HFF-Myc (cell line): ENCODE measurements at regions not wholly inside any gene's neighbourhood (a gene's known extent, or its start where the extent isn't known, plus 50 kb on each side); places are given as distances from the start of the nearest gene placed in this dataset.

Experiments used
- DNase-seq: peaks from one replicate; pipeline ENCODE4 v3.0.0-alpha.2; 2011; ENCODE audit warnings: low read depth; ENCODE audit errors: extremely low read depth
- H3K4me3 ChIP-seq: replicated peaks from 2 replicates; pipeline ENCODE4 v1.5.1; 2011; ENCODE audit warnings: low read depth, mild to moderate bottlenecking, control low read depth, low read length
- TF ChIP-seq, protein P1 (sequence below): IDR thresholded peaks from 2 replicates; pipeline ENCODE4 v1.5.1; 2012; ENCODE audit warnings: mild to moderate bottlenecking, low read depth, low read length, control low read depth; ENCODE audit errors: missing control alignments

DNA sequence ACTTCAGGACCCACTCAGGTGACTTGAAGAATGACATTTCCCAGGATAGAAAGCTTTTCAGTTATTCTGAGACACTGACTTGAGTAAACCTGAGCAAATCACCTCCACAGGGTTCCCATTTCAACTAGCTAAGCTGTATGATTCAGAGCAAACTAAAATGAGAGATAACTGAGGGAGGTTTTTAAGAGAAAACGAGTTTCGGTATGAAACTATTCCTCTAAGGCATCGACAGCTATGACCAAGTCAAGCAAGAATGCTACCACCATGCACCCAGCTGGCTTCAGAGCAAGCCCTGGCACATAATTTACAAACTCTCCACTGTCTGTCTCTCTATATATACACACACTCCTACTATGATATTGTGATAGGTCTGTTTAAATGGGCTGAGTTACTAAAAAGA lies 75.4 kb downstream of the PERP start:
- H3K4me3 ChIP-seq = no peak overlapping the region
- TF ChIP-seq, protein P1, sequence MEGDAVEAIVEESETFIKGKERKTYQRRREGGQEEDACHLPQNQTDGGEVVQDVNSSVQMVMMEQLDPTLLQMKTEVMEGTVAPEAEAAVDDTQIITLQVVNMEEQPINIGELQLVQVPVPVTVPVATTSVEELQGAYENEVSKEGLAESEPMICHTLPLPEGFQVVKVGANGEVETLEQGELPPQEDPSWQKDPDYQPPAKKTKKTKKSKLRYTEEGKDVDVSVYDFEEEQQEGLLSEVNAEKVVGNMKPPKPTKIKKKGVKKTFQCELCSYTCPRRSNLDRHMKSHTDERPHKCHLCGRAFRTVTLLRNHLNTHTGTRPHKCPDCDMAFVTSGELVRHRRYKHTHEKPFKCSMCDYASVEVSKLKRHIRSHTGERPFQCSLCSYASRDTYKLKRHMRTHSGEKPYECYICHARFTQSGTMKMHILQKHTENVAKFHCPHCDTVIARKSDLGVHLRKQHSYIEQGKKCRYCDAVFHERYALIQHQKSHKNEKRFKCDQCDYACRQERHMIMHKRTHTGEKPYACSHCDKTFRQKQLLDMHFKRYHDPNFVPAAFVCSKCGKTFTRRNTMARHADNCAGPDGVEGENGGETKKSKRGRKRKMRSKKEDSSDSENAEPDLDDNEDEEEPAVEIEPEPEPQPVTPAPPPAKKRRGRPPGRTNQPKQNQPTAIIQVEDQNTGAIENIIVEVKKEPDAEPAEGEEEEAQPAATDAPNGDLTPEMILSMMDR = no peak
- DNase-seq = no peak

DNA sequence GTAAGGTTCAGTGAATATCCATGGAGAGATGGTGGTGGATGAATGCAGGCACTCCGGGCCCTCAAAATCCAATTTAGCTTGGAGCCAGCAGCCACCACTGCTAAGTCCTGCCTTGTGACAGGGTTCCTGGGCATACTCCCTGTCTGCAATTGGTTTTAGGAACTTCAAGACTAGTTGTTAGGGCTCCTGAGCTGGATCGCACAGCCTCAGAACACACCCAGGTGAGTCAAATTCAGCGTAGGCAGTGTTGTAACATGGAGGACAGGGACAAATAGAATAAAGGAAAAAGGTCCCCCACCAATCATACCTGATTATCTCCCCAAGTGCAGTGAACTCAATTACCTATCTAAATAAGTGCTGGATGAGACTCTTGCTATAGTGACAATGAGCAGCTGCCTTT lies 74.6 kb downstream of the PERP start:
- no peak for DNase-seq

DNA sequence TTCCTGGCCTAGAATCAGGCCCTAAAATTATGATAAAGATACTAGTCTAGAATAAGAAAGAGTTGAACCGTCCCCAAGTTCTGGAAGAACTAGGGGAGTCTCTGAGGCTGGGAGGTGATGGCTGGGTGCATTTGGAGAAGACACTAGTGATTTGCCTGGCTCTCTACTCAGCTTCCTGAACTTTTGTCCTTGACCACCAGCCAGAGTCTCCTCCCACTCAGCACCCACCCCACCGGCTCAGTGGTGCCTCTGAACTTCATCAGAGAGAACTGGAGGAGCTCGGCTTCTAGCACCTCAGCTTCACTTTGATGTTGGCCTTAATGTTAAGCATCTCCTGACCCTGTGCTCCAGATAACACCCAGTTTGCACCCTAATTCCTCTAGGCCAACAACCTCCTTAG lies 73.0 kb downstream of the PERP start:
- H3K4me3 ChIP-seq = no peak overlapping the region
- TF ChIP-seq, protein P1 = no peak
- DNase-seq = no peak

More for the DNA sequence above, 74.6 kb downstream of the PERP start:
- TF ChIP-seq, protein P1 = no peak
- no peak overlapping the region for H3K4me3 ChIP-seq

- DNase-seq = no peak
- no peak overlapping the region for H3K4me3 ChIP-seq
- TF ChIP-seq, protein P1 = no peak
Measured at GRCh38 chr6:138035070-138035469, 72.1 kb downstream of the PERP start.

GRCh38 chr6:138036111-138036510 lies 71.1 kb downstream of the PERP start:
- DNase-seq = no peak
- TF ChIP-seq, protein P1 = no peak
- H3K4me3 ChIP-seq = no peak overlapping the region

GRCh38 chr6:138037009-138037504 lies 70.2 kb downstream of the PERP start:
- no peak for DNase-seq
- H3K4me3 ChIP-seq = no peak overlapping the region
- TF ChIP-seq, protein P1 = no peak
